Midbrain (tissue), 1 donor: ENCODE measurements at regions not wholly inside any gene's neighbourhood (a gene's known extent, or its start where the extent isn't known, plus 50 kb on each side); places are given as distances from the start of the nearest gene placed in this dataset.
"Not testable (repeated sequence)": the region's sequence is repeated elsewhere in the genome, so short reads cannot be mapped to it uniquely, and the experiment has no call there.

Source experiments
- DNase-seq: peaks from one replicate; lab custom pipeline; 2025; lab: John Stamatoyannopoulos, UW

DNA sequence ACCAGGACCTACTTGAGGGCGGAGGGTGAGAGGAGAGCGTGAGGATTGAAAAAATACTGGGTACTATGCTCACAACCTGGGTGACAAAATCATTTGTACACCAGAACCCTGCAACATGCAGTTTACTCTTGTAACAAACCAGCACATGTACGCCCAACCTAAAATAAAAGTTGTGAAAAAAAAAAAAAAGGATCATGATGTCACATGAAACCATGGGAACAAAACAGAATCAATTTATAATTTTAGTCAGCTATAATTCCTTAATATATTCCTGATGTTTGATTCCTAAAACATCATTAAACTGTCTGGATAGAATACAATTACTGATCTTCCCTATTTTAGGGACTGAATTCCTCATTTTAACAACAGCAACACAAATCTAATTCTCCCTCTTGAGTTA lies 160.6 kb upstream of the SPRY2 start:
- no peak for DNase-seq

DNA sequence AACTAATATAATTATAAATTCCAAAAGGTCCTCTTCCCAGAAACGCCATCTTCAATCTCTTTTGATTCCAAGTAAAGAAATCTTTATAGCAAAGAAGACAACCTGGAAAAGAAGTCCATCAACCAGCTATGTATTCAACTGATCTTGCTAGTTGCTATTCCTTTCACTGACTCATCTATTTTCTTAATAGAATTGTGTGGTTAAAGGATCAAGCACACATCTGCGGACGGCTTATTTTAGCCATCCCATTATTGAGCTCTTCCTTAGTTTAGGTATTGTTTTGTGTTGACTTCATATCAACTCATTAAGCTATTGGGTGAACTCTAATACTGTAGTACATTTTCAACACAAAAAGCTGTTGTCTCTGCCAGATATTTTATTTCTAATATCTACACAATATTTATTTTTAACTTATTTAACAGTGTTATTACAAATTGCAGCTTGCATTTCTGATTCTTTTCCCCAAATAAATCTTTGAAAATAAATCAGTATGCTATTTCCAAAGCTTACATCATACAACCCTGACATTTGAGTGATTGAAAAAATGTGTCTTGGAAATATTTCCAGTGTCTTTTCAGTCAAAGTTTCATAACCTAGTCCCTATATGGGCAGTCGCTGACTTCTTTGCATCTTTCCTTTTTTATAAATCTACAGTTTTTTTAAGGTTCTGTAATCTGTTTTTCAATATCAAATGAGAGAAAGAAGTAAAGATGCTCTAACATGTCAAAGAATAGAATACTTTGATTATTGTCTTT lies 158.8 kb upstream of the SPRY2 start:
- no peak for DNase-seq

DNA sequence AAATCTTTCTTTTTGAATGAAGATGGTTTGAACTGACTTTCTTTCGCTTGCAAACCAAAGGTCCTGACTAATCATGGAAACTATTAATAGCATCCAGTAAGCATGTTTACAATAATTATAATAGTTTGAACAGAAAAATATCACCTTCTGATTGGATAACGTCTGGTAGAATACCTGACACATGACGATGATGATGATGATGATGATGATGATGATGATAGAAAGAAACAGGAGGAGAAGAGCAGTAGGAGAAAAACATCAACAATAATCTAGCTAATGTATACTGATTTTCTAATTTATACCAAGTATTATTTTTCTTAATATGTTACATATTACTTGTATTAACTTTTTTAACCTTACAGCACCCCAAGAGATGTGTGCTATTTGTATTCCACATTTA lies 157.5 kb upstream of the SPRY2 start:
- no peak for DNase-seq

DNA sequence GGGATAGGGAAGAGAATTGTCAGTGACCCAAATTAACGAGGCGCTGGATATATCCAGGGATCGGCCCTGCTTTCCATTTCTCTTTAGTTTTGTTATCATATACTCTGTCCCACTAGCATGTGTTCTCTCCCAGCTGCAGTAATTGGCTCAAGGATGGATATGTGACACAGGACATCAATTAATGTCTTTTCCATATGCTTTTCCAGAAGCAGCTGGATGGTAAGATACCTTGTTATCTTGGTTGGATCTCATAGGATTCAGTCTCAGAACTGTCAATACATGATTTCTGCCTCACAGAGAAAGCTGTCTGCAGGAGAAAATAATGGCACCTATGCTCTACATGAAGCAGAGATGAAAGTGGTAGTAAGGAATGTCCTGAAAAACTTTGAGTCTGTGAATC lies 157.1 kb upstream of the SPRY2 start:
- no peak for DNase-seq

DNA sequence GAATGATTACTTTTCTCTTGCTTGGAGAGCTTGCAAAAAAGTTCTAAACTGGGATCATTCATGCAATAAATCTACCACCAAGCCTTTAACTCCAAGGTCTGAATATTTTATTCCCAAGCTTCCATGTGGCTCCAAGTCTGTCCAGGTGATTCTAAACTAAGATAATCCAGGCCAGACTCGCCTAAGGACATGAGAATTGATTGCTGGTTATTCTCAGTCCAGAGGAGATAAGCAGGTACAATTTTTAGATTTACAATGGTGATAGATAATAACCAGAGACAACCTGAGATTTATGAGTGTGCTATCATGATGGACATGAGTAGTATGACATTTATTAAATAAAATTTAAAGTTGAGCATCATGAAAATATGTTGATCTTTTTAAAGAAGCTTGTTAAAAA lies 156.5 kb upstream of the SPRY2 start:
- no peak for DNase-seq

DNA sequence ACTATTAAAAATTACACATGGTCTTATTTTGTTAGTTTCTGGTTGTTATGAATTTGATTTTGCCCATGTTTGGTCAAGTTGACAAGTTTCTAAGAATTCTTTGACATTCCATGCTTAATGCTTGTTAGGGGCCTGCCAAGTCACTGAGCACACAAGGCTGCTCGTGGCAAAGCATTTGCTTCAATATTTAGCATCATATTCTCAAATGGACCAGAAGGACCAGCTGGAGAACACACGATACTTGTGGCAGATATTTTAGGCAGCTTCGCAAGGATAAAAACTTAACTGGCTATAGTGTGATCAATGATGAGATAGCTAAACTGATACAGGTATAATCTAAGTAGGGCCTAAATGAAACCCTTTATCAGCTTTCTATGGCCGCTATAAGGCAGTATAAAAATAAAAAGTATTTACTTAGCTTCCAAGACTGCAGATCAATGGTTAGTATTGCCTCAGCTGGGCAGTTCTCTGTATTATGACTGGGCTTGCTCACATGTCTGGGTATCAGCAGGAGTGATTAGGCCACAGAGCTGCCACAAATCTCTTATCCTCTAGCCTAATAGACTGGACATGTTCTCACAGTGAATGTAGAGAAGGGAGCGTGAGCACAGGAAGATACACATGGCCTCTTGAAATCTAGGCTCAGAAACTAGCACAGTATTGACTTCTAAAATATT lies 155.9 kb upstream of the SPRY2 start:
- DNase-seq = no peak

DNA sequence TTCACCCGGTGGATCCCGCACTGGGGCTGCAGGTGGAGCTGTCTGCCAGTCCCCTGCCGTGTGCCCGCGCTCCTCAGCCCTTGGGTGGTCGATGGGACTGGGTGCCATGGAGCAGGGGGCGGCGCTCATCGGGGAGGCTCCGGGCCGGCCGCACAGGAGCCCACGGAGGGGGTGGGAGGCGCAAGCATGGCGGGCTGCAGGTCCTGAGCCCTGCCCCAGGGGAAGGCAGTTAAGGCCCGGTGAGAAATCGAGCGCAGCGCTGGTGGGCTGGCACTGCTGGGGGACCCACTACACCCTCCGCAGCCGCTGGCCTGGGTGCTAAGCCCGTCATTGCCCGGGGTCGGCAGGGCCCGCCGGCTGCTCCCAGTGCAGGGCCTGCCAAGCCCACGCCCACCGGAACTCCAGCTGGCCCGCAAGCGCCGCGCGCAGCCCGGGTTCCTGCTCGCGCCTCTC lies 149.6 kb upstream of the SPRY2 start:
- DNase-seq = not testable (repeated sequence)

DNA sequence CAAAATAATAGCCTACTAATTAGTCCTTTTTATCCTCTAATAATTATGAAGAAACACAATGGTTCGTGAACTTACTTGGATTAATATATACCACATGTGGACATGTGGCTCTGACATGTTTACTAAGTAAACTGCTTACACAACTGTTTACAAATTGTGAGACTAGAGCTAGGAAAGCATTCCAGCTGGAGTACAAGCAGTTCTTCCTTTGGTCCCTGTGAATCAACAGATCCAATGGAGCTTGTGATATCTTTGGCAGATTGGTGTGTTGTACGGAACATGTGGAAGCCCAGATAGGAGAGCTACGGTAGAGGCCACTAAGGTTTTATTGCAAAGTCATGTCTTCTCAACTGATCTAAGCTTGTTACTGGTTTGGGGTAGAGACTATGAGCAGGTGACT lies 145.5 kb upstream of the SPRY2 start:
- DNase-seq = no peak

DNA sequence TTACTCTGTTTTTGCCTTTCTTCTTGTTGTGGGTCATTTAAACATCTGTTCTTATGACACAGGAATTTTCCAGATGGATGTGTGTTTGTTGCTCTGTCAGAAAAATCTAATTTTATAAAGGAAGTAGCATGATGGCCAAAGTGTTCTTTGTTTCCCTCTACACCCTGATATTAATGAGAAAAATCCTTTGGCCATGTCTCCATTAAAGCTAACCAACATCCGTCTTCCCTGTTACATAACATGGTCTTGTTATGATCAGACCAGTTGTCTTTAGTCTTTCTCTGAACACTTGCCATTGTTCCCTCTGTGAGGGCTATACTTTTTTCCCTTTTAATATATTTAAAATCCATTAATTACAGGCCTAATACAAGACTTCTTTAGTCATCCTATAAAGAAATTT lies 142.2 kb upstream of the SPRY2 start:
- DNase-seq = no peak

DNA sequence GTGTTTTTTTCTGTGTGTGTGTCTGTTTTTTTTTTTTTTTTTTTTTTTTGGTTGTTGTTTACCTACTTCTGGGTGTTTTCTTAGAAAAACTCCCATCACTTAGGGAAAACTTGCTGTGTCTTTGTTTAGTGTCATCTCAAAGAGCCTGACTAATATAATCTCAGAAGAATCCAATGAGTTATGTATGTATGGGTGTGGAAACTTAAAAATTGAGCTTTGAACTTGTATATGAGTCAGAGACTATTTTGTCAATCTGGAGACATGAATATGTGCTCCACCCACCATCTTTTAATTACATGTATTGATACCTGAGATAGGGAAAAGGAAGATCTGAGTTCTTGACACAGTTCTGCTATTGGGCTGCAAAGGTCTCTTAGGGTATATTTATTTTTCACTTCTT lies 140.7 kb upstream of the SPRY2 start:
- DNase-seq = no peak

DNA sequence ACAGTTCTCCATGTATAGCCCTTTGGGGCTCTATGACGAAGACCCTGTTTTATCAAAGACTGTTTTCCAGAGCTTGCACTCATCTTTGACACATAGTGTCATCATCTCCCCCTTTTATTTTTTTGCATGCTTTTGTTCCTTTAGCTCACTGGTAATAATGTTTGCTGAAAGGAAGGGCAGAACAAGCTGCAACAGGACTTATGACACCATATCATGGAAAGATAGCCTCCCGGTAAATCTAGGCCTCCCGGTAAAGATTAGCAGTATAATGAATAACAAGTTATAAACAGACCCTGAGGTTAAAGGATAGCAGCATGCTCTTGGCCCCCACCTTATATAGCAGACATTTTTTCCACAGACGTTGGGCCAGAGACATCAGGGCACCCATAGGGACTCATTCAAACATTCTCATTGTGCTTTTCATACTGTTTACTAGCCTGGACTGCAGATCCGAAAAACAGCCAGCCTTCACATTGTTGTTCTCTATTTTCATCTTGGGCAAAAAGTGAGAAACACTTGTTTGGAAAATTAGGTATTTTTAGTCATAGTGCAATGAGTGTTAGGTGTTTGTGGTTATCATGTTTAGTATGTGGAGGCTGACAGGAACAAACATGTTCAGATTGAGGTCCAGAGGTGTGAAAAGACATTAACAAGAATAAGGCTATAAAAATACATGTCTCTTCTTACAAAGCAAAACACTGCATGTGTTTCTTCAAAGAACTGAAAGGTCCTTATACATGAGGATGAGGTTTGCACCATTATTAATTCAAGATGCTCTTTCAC lies 136.9 kb upstream of the SPRY2 start:
- no peak for DNase-seq

DNA sequence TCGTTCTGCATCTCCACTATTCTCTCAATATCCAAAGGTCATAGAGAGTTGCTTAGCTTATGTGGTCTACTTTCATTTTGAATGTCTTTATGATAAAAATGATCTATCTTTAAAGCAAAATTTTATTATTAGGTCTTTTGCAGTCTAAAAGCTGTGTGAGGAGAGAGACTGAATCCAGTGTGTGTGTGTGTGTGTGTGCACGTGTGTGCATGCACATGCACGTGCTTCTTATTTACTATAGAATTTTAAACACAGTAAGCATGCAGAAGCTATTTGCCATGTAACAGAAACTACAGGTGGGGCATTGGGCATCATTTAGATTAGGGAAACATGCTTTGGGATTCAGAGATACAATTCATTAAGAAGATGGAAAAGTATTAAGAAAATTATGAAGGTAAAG lies 136.0 kb upstream of the SPRY2 start:
- no peak for DNase-seq

DNA sequence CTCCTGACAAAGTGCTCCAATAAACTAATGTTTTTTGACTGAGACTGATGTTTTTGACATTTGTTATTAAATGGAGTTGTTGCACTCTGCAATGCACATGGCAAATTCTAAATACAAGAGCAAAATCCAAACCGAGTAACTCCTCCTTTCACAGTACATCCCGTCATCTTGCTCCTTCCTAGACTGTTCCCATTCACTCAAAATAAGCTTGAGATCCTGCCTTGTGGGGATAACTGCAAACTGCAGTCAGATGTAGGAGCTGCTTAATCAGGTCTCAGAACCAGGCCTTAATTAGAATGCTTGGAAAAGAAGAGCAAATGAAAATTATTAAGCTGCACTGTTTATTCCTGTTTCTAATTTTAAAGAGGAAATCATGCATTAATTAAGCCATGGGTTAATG lies 134.8 kb upstream of the SPRY2 start:
- DNase-seq = no peak

DNA sequence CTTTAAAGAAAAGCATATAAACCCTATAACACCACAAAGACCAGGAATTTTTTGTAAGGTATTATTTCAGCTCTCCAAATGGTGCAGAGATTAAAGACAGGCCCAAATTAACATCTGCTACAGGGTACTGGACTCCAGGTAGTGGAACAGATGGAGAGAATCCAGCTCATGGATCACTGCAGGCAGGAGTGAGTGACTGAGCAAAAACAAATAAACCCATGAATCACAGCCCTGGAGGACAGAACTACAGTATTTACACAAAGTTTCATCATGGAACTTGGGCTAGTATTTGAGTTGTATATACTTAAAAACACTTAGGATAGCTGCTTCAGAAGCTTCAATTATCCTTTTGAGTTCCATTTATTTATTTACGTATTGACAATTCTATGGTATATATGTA lies 132.8 kb upstream of the SPRY2 start:
- DNase-seq = no peak

DNA sequence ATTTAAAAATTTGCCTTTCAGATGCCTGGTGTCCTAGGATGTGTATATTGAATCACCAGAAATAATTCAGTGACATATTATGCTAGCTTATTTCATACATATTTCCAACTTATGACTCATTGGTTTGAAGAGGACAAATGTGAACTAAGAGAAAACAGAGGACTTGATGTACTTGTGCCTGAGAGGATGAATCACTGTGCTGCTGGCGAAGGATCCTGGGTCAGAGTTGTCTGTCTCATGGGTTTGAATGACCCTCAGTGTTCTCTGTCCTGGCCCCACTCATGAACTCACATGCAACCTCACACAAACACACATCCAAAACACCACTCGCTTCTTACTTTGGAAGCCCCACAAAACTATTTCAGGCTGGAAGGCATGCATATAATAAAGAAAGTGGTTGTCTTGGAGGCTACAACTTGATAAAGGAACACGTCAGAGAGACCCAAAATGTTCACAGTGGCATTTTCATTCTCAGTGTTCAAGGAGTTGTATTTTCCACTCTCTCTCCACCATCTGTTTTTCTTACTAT lies 129.0 kb upstream of the SPRY2 start:
- DNase-seq = no peak

DNA sequence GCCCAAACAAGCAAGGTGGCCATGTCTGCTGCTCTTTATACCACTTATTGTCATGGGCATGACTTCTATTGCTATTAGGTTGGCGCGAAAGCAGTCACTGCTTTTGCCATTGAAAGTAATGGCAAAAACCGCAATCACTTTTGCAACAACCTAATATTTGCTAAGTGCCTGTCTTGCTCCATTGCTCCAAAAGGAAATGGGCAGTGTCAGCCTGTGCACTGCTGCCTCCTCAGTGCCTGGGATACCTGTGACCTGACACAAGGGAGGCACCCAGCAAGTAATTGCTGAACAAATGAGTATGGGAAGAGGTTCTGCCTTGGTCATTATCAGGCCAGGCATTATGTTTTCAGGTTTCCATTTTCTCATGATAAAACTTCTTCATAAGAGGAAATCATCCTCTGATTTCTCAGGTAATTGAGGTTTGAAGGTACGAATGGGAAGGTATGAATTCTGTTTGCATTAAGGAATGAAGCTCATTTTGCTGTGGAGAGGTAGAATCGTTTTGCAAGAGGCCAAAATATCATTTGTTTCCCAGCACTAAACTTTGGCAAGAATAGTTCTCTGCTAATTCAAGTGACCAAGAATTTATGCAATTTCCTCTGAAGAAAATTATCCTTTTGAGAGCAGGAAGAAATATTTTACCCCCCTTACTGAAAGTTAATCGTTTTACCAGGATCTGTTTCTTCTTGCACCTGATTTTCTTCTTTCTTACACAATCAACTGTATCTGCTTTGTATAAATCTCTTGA lies 128.4 kb upstream of the SPRY2 start:
- DNase-seq = no peak

DNA sequence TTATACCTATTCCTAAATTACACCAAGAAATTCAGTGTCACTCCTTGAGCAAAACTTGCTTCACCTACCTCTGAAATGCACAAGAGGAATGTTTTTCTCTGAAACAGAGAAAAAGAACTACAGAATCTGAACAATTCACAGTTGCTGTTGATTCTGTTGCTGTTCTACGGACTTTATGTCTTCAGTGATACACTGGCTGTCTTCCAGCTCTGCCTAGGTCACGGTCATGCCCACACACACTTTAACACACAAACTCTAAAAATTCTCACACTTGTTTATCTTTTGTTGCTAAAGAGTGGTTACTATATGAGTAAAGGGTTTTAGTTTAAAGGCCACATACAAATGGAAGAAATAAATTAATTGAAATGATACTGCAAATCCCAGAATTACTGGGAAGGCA lies 124.4 kb upstream of the SPRY2 start:
- DNase-seq = no peak

DNA sequence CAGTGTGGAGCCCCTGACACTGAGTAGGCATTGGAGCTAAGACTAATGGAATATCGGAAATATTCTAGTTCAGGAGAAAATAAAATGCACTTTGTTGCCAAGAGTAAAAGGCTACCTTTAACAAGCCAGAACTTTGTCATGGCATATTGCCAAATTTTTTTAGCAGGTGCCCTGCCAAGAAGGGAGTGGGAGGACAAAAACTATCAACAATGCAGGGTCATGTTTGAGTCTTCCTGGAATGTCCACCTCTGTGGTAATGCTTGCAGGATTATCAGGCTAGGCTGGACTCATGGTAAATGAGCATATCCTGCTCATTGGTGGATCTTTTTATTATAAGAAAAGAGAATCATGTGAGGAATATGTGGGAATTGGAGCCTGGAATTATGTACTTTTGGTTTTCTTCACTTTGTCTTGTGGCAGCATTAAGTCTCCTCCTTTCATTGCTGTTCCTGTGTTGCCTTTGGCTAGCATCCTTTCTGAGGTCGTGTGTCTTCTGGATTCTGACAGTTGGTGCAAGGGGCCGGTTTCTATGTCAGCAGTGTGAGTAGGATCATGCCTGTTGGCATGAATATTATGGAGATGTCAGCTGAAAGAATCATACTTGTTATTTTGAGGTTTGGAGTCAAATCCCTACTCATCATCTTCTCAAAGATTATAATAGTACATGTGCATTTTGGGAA lies 122.9 kb upstream of the SPRY2 start:
- DNase-seq = no peak

DNA sequence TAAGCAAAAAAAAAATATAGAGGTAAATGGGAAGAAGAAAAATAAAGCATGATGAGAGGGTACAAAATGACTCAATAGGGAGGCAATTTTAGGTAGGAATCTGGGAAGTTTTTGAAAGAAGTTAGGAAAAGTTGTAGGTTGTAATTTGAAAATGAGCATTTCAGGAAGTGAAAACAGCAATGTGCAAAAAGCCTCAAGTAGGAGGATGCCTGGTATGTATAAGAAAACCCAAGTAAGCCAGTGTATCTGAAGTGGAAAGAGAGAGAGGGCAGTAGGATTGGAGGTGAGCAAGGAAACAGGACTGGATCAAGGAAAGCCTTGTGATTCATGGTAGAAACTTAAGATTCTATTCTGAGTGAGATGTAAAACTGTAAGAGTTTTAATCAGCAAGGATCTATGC lies 121.6 kb upstream of the SPRY2 start:
- no peak for DNase-seq

DNA sequence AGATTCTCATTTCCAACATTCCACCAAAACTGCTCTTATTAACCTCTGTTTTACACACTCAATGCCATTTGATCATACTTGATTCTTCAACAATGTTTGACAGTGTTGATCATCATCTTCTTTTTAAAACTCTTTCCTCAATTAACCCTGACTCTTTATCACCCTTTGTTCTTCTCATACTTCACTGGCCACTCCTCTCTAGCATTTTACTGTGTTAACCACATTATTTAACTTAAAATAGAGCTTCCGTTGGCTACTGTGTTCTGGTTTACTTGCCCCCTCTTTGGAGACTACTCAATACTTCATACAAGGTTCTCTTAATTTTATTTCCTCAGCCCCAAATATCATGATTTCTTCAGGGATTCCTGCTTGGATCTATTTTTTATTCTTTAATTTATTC lies 121.1 kb upstream of the SPRY2 start:
- DNase-seq = no peak

DNA sequence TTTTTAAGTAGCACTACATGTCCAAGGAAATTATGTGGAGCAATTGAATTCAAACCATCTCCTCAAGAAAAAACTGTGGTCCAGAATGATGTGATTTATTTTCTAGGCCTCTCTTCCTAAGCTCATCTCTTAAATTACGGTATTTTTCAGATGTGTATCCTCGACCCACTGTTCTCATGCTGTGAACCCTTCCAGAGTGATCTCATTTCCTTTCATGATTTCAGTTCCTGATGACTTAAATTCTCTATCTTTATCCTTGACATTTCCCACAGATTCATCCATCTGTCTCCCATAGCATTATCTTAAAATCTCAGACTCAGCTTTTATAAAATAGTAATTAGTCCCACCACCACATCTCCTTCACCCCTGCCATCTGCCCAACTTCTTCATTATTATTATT lies 117.6 kb upstream of the SPRY2 start:
- DNase-seq = no peak

DNA sequence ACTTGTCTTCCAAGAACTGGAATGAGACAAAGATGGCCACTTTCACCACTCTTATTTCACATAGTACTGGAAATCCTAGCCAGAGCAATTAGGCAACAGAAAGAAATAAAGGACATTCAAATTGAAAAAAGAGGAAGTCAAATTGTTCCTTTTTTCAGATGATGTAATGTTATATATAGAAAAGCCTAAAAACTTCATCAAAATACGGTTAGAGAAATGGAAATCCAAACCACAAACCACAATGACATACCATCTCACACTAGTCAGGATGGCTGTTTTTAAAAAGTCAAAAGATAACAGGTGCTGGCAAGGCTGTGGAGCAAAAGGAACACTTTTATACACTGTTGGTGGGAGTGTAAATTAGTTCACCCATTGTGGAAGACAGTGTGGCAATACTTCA lies 113.3 kb upstream of the SPRY2 start:
- DNase-seq = no peak
